Esophagus muscularis mucosa (tissue), 3 donors: ENCODE measurements at regions not wholly inside any gene's neighbourhood (a gene's known extent, or its start where the extent isn't known, plus 50 kb on each side); places are given as distances from the start of the nearest gene placed in this dataset.

Source experiments
- EP300 ChIP-seq: sonication (generic); formaldehyde crosslinking; IDR thresholded peaks from one replicate; pipeline ENCODE4 v1.6.1; 2017; ENCODE audit warnings: antibody characterized with exemption
- TF ChIP-seq, protein P1 (sequence below), 3 experiments: fragments of 200-600 bp in 2 of 3; fragments of 450-650 bp in 1 of 3; sonication (generic) in 2 of 3; IDR thresholded peaks; one replicate each; pipeline ENCODE4 v1.5.1; 2017 to 2019; ENCODE audit warnings: antibody characterized with exemption in 3 of 3, mild to moderate bottlenecking in 2 of 3, moderate library complexity in 1 of 3

- TF ChIP-seq, protein P1, sequence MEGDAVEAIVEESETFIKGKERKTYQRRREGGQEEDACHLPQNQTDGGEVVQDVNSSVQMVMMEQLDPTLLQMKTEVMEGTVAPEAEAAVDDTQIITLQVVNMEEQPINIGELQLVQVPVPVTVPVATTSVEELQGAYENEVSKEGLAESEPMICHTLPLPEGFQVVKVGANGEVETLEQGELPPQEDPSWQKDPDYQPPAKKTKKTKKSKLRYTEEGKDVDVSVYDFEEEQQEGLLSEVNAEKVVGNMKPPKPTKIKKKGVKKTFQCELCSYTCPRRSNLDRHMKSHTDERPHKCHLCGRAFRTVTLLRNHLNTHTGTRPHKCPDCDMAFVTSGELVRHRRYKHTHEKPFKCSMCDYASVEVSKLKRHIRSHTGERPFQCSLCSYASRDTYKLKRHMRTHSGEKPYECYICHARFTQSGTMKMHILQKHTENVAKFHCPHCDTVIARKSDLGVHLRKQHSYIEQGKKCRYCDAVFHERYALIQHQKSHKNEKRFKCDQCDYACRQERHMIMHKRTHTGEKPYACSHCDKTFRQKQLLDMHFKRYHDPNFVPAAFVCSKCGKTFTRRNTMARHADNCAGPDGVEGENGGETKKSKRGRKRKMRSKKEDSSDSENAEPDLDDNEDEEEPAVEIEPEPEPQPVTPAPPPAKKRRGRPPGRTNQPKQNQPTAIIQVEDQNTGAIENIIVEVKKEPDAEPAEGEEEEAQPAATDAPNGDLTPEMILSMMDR (IDR thresholded peaks at IDR 0.05) = no peak
- TF ChIP-seq EP300 = no peak
These were observed 52.1 kb upstream of the USPL1 start for GRCh38 chr13:30565658-30566057.
